ENCODE measurements at regions not wholly inside any gene's neighbourhood (a gene's known extent, or its start where the extent isn't known, plus 50 kb on each side); places are given as distances from the start of the nearest gene placed in this dataset.

GRCh38 chr11:97069160-97069559 lies 679.3 kb downstream of the JRKL start:
- ChIA-PET POLR2A (no interaction called here), SMC1A (ENCODE audit: uncharacterized antibody, unreplicated experiment) (no interaction called here), RAD21 (ENCODE audit: unreplicated experiment) (no interaction called here), CTCF (no interaction called here)
- Histone ChIP-seq H3K27me3 (replicated peaks in 1 of 2; ENCODE audit: control insufficient read depth in 2 of 2, insufficient read depth in 2 of 2, low read length in 1 of 2) (no peaks in the 10 kb centered on the region), H3K4me2 (ENCODE audit: control insufficient read depth, insufficient read depth) (no peak overlapping the region), H3K36me3 (ENCODE audit: control insufficient read depth in 2 of 2, insufficient read depth in 2 of 2, low read length in 1 of 2) (no peaks in the 10 kb centered on the region), H4K20me1 (ENCODE audit: control insufficient read depth, insufficient read depth) (no peaks in the 10 kb centered on the region), H3K9me3 (replicated peaks; ENCODE audit: control insufficient read depth, insufficient read depth, low read length) (no peaks in the 10 kb centered on the region; the same call in 2 of the 3 replicates), H2AFZ (ENCODE audit: control insufficient read depth, low read depth, low read length) (no peak overlapping the region), H3K27ac (ENCODE audit: control insufficient read depth, insufficient read depth) (no peak overlapping the region), H3K4me1 (ENCODE audit: control insufficient read depth, insufficient read depth, low read length) (no peaks in the 10 kb centered on the region), H3K9ac (ENCODE audit: control insufficient read depth, insufficient read depth, low read length) (no peak overlapping the region), H3K79me2 (ENCODE audit: control insufficient read depth, insufficient read depth, low read length) (no peaks in the 10 kb centered on the region), H3K4me3 (no peak overlapping the region)
- DNase-seq (ENCODE audit: low read depth, low spot score) (no peak), FAIRE-seq (no peak), ATAC-seq (no peak)
- in situ Hi-C loops (cut with MboI) (no loop called here), intact Hi-C loops (cut with micrococcal nuclease; ENCODE audit: unreplicated experiment) (no loop called here)
- no peak for TF ChIP-seq REST (IDR thresholded peaks at IDR 0.05; ENCODE audit: low read depth, low read length)
- TF ChIP-seq CREM (IDR thresholded peaks at IDR 0.05; ENCODE audit: low read depth) = no peak
- TF ChIP-seq IRF5 (IDR thresholded peaks at IDR 0.05; ENCODE audit: borderline replicate concordance) = no peak
- TF ChIP-seq NBN (IDR thresholded peaks at IDR 0.05) = no peak
- no peak for TF ChIP-seq PKNOX1 (IDR thresholded peaks at IDR 0.05)
- no TSS peak for BruUV-seq (replicated peaks)
- 14% methylated on average over 3 of the region's 3 CpGs for WGBS (ENCODE audit: insufficient coverage, insufficient replicate concordance, low lambda C conversion rate, missing lambda C conversion rate)

Measured in GM12878 (cell line).